HG03460 (cell line): ENCODE measurements at regions not wholly inside any gene's neighbourhood (a gene's known extent, or its start where the extent isn't known, plus 50 kb on each side); places are given as distances from the start of the nearest gene placed in this dataset.

Experiments
- ATAC-seq: cut with Tn5 transposase; IDR thresholded peaks from one replicate; pipeline ENCODE4 v1.9.1; 2021; ENCODE audit not compliant: unreplicated experiment

DNA sequence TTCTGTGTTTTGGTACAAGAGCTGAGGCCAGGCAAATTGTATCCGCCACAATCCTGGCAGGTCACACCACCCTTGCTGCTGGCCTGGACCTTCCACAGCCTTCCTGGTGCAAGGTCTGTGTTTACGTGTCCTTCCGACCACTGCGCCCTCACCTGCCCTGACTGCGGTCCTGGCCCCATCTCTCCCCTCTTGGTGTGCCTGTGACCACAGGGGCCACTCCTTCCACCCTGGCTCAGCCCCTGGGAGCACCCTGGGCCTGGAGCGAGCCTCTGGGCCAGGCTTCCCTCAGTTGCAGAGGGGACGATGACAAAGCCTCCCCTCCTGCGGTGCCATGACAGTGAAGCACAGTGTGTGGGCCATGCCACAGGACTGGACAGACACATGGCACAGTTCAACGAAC lies 104.5 kb downstream of the PLXNA1 start:
- ATAC-seq = no peak

DNA sequence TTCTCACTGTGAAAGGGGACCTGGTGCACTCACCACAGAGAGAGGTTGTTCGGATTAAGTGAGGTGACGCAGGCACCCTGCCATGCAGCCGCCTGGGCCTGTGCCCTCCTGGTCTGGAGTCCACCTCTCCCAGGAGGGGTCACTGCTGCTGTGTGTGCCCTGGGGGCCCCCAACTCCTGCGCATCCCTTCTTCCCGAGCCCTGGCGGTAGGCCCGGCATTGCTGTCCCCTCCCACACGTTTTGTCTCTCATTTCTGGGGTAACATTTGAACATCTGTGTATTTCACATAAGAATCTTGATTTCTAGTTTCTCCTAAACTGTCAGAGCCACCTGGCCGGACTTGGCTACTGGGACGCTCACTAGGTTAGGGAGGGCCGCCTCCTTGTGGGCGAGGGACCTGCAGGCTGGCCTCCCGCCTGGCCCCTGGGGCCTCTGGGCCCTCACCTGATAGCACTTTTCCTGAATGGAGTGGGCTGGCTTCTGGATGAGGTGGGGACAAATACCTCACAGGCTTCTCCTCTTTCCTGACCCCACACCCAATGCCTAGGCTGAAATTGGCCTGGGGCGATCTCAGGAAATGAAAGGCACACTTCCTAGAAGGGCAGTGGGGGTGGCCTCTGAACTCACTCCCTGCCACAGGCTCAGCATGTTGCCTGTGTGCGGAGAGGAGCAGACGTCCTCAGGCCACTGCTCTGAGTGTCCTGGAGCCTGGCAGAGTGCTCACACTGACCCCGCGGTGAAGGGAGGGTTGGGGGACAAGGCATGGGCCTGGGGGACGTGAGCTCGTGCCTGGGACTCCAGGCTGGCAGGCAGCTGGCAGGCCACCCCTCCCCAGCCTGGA lies 104.2 kb upstream of the PRR23E start:
- no peak for ATAC-seq

DNA sequence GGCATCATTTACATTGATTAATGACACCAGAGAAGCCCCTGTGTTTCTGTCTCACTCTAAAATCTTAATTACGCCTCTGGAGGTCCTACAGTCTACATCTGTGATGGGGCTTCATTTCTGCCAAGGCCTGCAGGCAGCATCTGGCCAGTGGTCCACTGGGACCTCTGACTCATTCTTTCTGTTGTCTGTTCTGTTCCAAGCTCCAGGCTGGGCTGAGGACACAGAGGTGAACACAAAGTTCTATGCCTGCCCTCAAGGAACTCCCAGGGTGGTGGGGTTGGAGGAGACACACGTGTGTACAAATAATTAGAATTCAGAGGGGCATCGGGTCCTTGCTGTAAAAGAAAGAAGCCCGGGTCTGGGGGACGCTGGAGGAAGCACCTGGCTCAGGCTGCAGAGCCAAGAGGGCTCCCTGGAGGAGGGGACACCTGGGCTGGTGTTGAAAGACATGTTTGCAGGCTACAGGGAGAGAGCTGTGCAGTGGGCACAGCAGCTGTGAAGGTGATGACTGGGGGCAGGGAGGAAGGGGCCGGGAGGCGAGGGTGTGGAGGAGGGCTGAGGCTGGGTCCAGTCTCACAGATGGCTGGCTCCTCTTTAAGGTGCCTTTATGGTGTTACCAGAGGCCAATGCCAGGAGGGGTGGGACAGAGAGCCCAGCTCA lies 103.3 kb upstream of the PRR23E start:
- no peak for ATAC-seq

DNA sequence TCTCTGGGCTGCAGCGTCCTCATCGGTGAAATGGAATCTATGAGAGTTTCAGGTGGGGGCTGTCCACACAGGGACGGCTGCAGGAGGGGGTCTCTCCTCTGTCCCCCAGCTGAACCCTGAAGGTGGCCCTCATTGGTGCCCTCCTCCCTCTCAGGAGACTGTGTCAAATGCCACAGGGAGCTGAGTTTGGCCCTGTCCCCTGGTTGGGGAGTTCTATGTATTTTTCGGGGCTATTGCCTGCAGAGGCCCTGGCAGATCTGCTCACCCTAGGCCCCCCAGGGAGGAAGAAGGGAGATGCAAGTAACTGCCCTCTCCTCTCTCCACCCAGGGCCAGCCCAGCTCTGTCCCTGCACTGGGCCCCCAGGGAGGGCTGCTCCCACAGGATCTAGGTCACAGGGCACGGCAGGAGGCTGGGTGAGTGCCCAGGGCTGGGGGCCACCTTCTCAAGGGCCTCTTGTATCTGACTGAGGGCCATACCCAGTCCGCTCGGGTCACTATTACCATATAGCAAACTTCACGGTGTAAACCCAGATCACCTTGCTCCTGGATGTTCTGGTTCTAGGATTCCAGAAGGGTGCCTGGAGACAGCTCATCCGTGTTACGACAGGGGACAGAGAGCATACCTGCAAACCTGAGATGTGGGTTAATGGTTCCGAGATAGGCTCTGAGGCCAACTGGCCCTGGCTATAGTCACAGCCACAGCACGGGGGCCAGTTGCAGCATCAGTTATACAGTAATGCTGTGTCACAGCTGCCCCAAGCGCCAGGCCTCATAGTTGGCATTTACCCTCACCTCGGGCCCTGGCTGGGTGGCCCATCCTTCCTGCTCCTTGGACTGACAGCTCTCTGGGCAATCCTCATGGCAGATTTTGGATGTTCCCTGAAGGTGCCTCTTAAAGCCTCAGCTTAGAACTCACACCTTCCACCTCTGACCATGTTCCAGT lies 102.4 kb upstream of the PRR23E start:
- ATAC-seq = no peak

DNA sequence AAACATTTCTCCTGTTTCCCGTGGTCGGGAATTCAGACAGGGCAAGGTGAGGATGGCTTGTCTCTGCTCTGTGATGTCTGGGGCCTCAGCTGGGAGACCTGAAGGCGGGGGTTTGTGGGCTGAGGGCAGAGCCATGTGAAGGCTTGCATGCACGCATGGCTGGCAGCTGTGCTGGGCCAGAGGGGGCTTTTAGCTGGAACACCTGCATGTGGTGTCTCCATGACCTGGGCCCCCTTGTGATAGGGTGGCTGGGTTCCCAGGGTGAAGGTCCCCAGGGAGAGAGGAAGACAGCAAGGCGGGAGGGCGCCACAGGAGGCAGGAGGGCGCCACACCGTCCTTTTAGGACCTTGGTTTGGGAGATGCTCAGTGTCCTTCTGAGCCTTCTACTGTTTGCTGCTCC lies 101.6 kb upstream of the PRR23E start:
- no peak for ATAC-seq

DNA sequence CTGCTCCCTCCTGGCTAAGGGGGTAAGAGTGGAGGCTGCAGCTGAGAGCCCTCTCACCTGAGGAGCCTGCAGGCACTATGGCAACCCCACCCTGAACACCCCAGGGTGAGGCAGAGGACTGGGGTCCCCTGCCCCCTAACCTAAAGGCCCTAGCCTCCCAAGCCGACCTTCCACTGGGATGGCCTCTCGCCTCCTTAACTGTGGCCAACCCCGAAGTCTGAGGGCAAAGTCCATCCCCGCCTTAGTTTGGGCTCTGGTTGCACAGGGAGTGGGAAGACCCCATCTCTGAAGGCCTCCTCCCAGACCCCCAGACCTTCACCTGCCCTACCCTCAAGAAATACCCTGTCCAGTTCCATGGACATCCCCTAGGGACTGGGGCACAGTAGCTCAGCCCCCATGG lies 100.6 kb upstream of the PRR23E start:
- ATAC-seq = no peak

DNA sequence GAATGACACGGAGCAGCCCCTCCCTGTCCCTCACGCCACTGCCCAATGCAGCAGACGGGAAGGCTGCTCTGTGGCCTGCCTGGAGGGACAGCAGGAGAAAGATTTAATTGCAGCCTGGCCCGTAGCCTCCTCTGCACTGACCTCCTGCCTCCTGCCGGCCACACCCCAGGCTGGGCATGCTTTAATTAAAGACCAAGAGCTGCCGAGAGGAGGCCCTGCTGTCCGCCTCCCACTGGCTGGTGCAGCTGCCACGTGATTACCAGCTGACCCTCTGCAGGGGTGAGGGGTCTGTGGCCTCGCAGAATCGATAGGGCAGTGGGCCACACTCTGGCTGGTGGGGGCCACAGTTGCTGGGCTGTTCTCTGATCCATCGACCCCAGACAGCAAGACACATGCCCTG lies 100.2 kb upstream of the PRR23E start:
- ATAC-seq = no peak

DNA sequence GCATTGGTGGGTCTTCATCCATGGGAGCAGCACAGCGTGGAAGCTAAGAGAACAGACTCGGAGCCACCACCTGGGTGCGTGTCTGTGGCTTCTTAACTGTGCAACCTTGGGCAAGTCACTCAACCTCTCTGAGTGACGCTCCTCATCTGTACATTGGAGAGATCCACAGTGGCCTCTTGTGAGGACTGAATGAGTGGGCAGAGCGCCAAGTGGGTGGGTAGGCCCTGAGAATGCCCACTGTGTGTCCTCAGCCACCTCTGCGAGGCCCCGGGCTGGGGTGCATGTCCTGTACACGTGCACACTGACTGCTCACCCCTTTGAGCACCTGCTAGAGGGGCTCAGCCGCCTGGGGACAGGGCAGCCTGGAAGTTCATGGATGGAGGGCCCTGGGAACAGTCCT lies 99.6 kb upstream of the PRR23E start:
- no peak for ATAC-seq

DNA sequence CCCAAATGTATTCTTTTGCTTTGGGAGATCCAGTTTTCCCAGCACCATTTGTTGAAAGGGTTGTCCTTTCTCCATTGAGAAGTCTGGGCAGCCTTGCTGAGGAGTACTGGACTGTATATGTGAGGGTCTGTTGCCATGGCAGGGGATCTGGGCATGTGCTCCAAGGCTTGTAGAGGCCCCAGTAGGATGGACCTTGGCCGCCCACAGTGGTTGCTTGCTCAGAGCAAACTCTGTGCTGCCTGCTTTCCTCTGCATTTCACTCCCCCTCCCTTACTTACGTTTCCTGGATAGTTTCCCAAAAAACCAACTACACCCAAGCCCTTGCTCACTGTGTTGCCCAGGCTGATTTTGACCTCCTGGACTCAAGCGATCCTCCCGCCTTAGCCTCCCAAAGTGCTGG lies 97.2 kb upstream of the PRR23E start:
- no peak for ATAC-seq

DNA sequence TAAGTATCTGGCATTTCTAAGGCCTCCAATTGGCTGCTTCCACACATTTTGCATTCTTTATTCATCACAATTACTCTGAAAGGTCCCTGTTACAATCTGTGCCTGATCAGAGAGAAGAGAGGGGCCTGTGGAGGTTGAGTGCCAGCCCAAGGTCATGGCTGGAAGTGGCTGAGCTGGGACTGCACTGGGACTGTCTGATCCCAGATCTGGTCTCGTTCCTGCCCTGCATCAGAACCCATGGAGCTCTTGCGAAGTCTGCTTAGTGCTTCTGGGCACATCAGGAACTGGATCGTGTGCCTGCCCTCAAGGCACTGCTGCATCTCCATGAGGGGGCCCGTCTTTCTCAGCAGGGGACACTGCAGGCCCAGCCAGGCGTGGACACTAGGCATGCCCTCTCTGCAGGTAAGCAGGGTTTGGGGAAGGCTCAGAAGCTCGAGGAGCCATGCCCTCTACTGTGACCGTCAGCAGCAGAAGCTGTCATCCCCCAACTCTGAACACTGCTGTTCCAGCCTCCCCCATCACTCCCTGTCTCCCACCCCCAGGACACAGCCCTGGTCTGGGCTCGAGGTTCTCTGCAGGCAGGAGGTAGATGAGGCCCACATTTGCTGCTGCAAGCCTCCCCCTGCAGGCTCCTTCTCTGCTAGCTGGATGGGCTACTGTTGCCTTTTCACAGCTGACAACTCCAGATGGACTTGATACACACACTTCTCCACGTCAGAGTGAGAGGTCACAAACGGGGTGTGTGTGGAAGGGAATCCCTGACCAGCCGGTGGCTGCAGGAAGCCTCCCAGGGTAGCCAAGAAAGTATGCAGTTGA lies 96.5 kb upstream of the PRR23E start:
- no peak for ATAC-seq

DNA sequence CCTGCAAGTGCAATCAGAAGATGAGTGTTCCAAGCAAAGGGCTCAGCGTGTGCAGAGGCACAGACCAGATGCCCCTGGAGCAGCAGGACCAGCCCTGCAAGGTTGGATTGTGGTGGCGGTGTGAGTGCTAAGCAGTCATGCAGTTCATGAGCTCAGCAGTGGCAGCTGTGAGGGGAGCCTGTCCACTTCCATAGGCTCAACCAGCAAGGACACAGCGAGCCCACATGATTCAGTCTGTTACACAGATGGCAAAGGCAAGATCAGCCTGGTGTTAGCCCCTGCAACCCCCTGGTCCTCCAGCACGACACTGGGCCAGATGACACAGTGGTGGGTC lies 95.9 kb upstream of the PRR23E start:
- no peak for ATAC-seq

DNA sequence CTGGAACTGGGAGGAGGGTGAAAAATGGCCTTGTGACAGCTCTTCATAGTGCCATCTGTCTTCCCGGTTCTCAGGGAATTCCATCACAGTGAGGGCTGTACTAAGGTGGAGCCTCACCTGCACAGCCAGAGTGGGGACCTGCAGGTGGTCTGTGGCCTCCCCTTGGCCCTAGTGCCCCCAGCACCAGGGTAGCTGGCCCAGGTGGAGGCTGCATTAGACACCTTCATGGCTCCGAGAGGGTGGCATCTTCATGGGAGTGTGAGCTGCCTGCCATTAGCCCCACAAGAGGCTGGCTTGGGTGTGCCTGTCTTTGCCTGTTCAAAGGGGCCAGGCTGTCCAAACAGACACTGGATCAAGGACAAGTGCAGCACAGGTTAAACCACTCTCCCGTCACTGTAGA lies 95.5 kb upstream of the PRR23E start:
- no peak for ATAC-seq

DNA sequence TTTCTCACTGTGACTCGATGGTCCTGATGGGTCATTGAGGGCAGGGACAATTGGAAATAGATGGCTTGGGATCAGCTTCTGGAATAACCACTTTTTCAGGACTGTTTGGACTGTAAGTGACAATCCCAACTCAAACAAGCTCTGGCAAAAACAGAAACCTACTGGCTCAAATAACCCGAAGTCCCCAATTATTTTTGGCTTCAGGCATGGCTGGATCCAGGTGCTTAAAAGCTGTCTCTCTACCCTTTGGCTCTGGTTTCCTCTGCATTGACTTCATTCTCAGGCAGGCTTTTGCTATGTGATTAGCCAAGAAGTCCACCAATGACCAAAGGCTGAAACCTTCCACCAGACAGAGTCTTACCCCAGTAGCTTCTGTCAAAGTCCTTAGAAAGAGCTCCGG lies 92.9 kb upstream of the PRR23E start:
- no peak for ATAC-seq

DNA sequence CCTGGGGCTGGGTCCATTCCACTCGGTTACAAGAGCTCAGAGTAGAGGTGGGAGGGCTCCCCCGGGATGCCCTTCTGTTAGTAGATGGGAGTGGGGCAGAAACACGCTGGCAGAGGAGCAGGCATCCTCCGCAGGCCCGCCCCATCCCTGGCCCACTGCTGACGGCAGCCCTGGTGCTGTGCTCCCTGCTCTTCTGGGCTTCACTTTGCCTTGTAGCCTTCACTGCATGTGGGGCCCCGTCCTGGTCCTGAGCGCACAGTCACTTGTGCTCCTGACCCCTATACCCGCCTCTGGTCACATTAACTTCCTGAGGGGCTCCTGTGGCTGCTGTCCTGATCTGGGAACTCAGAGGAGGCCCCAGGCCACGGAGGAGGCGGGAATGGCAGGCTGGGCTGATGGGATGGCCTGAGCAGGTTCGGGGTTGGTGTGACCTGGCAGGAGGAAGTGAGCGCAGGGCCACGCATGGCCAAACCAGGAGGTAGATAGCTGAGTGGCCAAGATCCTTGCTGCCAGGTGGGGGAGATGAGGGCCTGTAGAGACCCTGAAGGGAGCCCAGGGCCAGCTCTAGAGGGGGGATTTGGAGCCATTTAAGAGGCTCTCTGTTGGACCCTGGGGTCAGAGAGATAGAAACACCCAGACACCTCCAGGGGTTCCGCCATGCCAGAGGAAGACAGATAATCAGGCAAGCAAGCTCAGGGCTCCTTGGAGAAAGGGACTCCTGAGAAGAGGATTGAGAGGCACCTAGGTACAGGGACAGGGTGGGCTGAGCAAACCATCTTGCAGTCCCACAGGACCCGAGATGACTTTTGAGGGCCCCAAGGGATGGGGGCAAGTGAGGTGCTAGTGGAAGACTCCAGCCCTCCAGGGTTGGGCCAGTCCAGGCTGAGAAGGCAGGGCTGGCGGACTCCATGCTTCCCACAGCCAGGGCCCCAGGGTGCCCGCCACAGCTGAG lies 92.2 kb upstream of the PRR23E start:
- no peak for ATAC-seq

DNA sequence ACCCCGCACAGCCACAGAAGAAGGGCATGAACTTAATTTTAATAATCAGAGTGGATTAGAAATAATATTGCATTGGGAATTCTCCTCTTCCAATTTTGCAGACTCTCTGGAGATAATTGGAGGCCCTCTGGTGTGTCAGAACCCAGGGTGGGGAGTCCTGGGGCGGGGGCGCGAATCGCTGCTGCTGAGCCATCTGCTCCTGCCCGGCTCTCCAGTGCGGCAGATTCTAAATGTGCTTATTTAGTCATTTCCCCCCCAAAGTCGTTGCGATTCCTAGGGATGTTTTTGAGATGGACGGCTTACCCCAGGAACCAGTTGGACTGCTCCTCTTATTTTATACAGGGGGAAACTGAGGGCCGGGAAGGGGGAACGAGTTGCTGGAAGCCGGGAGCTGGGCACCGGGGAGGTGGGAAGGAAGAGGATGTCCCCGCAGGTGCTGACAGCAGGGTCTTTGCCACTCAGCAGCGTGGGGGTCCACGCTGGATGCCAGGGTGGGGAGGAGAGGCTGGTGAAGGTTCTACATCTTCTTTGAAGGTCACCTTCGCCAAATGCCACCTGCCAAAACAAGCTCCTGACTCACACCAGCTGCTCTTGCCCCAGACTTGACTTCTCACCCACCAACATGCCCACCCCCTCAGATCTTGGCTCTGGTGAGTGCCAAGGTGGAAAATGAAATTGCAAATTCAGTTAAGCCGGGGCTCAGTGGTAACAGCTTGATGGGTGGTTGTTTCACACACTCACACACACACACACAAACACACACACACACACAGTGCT lies 91.3 kb upstream of the PRR23E start:
- no peak for ATAC-seq

DNA sequence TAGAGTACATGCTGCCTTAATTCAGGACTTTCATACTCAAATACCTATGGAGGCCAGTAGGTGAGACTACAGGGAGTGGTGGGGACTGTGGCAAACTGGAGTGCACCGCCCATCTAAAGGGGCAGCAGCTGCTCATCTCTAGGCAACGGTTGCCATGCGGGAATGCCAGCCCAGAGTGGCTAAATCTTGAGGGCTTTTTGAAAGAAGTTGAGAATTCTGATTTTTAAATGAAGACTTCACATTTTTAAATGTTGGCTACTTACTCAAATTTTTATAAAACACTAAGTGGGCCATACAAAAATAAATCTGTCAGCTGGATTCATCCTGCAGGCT lies 90.8 kb upstream of the PRR23E start:
- no peak for ATAC-seq

DNA sequence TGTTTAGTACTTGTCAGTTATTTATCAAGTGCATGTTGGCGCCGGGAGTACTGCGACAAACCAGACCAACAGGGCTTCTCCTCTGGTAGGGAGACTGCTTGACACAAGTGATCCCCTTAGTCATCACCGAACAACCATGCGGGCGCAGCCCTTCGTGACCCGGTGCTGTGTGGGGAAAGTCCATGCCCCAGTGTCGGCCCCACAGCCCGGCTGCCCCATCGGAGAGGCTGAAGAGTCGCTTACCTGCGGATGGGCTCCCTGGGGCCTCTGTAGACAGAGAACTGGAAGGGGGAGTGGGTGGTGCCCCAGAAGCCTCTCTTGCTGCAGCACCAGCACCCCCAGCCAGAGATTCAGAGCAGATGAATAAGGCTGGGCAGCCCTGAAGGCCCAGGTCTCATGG lies 90.3 kb upstream of the PRR23E start:
- no peak for ATAC-seq

DNA sequence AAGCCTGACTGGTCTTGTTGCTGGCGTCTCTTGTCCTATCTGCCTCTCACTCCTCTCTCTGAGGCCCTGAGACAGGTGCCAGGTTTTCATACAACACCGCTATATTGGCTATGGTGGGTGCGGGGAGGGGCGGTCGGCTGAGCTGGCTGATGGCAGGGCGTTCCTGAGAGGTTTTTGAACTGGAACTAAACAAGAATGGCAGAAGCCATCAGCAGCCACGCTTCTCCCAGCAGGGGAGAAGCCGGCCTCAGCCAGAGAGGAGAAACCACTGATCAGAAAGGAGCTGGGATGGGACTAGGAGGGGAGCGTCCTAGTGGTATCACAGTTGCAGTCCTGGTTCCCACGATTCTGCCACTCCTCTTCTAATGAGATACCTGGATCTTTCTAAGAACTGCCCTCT lies 89.9 kb upstream of the PRR23E start:
- ATAC-seq = no peak

DNA sequence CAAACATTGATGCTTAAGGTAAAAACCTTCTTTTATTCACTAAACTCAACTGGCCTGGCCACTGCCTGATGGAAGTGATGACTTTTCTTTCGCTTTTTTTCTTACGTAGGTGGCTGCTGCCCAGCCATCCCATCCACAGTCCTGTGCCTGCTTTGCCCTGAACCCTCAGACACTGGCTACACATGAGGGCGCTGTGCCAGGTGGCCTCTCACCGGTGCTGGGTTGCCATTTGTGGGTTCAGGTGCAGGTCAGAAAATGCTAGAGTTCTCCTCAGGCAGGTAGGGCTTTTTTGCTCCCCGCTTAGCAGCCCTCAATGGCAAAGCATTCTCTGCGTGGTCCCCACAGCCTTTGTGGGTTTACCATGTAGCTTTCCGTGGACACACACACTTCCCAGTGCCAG lies 88.3 kb upstream of the PRR23E start:
- ATAC-seq = no peak
